Stimulated activated effector memory CD8-positive, alpha-beta T cell treated with anti-CD3 and anti-CD28 coated beads, Interleukin-12 subunit alpha, Interleukin-12 subunit beta, amount 100 ng/mL, for 72 hours (primary cell): ENCODE measurements at regions not wholly inside any gene's neighbourhood (a gene's known extent, or its start where the extent isn't known, plus 50 kb on each side); places are given as distances from the start of the nearest gene placed in this dataset.
A peak's percentile ranks its signal among the peaks of the same experiment; 100 is the strongest.
"Not testable (repeated sequence)": the region's sequence is repeated elsewhere in the genome, so short reads cannot be mapped to it uniquely, and the experiment has no call there.

Experiments used
- ATAC-seq: fragments of 150-1000 bp; cut with Tn5 transposase; 2 replicates; pipeline ENCODE4 v1.10.0; 2021
- DNase-seq, 2 donors: peaks; one replicate each; pipeline ENCODE4 v3.0.0; 2021 to 2022; ENCODE audit warnings: low spot score in 2 of 2
- H3K27ac Mint-ChIP-seq: one replicate; pipeline ENCODE4 v1.8.0; 2022; ENCODE audit warnings: mild to moderate bottlenecking, mixed read lengths
- H3K36me3 Mint-ChIP-seq: one replicate; pipeline ENCODE4 v1.8.0; 2022; ENCODE audit warnings: mild to moderate bottlenecking, mixed read lengths
- H3K4me1 Mint-ChIP-seq: one replicate; pipeline ENCODE4 v1.8.0; 2022; ENCODE audit warnings: mixed read lengths
- H3K4me3 Mint-ChIP-seq: one replicate; pipeline ENCODE4 v1.8.0; 2022; ENCODE audit warnings: mild to moderate bottlenecking, mixed read lengths
- H3K9me3 Mint-ChIP-seq: one replicate; pipeline ENCODE4 v1.8.0; 2022; ENCODE audit warnings: mixed read lengths

DNA sequence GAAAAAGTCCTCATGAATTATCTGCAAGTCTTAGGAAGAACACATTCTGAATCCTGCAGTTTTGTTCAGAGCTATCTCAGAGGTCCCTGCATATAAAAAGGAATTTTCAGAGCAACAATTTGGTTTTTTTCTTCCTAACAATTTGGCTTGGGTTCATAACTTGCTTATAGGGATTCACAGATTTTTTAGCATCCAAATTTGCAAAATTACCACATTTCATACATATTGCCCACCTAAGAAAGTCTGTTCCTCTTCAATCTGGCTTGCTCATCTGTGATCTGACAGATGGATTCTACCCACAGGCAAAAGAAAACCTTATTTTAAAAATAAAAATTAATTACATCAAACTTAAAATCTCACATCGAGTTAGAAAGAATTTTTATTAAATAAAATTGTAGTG is 714.4 kb upstream of the NCAM2 start:
- DNase-seq, result no peak
- ATAC-seq, result no peak
- Mint-ChIP-seq H3K27ac (no peak overlapping the region), H3K36me3 (no peaks in the 10 kb centered on the region), H3K4me1 (no peaks in the 10 kb centered on the region), H3K4me3 (no peak overlapping the region), H3K9me3 (peaks cover 5% of the 10 kb centered on the region)

DNA sequence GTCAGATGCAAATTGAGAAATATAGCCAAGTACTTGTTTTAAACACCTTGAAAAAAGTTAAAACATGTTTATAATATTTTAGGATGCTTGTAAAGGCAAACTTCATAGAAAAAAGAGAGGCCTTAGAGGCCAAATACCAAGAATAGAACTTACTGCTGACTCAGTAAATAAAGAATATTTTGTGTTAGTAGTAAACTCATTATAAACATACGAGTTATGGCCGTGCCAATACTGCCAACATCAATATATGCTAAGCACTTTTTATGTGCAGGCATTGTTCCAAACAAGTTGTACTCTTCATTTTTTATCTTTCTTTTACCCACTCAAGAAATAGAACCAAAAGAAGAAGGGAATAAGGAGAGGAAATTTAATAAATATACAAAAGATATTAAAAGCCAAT is 705.9 kb upstream of the NCAM2 start:
- no peak for DNase-seq
- no peak for ATAC-seq
- Mint-ChIP-seq H3K36me3 (no peaks in the 10 kb centered on the region), H3K4me1 (no peaks in the 10 kb centered on the region), H3K9me3 (peaks cover 6% of the 10 kb centered on the region), H3K4me3 (no peak overlapping the region), H3K27ac (no peak overlapping the region)

DNA sequence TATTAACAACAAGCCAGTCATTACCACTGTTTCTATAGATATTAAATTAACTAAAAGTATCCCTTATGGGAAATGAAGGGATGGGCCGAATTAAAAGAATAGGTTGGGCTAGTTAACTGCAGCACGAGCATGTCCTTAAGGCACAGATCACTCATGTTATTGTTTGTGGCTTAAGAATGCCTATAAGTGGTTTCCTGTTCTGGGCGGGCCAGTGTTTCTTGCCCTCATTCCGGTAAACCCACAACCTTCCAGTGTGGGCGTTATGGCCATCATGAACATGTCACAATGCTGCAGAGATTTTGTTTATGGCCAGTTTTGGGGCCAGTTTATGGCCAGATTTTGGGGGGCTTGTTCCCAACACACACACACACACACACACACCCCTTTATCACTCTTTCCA is 705.4 kb upstream of the NCAM2 start:
- ATAC-seq, result not testable (repeated sequence)

DNA sequence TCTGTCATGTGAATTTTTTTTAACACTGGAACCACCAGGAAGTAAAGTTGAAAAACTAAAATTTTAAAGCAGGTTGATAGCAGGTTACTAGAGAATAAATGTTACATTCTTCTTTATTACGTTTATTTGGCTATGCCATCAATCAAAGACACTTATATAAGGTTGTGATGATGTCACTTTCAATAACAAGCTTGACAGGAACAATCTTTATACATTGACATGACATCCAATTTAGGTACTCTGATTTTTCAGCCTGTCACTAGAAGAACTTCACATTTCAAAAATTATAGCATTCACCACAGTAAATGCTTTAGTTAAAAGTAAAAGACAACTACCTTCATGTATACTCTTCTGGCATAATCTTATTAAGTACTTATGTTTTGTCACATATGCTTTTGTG is 696.8 kb upstream of the NCAM2 start:
- DNase-seq, result no peak

More for the DNA sequence above, 705.4 kb upstream of the NCAM2 start:
- not testable (repeated sequence) for DNase-seq, H3K4me1 Mint-ChIP-seq, H3K27ac Mint-ChIP-seq, H3K36me3 Mint-ChIP-seq, H3K9me3 Mint-ChIP-seq, H3K4me3 Mint-ChIP-seq

DNA sequence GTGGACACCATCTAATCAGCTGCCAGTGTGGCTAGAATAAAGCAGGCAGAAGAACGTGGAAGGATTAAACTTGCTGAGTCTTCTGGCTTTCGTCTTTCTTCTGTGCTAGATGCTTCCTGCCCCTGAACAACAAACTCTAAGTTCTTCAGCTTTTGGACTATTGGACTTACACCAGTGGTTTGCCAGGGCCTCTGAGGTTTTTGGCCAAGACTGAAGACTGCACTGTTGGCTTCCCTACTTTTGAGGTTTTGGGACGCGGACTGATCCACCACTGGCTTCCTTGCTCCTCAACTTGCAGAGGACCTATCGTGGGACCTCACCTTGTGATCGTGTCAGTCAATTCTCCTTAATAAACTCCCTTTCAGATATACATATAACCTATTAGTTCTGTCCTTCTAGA is 696.1 kb upstream of the NCAM2 start:
- no peak for ATAC-seq
- peaks cover 7% of the 10 kb centered on the region for H3K9me3 Mint-ChIP-seq
- no peak overlapping the region for H3K4me3 Mint-ChIP-seq

More for the DNA sequence above, 696.8 kb upstream of the NCAM2 start:
- Mint-ChIP-seq H3K4me1 (no peaks in the 10 kb centered on the region), H3K9me3 (peaks cover 10% of the 10 kb centered on the region), H3K36me3 (no peaks in the 10 kb centered on the region), H3K4me3 (no peak overlapping the region), H3K27ac (no peak overlapping the region)
- ATAC-seq, result no peak

DNA sequence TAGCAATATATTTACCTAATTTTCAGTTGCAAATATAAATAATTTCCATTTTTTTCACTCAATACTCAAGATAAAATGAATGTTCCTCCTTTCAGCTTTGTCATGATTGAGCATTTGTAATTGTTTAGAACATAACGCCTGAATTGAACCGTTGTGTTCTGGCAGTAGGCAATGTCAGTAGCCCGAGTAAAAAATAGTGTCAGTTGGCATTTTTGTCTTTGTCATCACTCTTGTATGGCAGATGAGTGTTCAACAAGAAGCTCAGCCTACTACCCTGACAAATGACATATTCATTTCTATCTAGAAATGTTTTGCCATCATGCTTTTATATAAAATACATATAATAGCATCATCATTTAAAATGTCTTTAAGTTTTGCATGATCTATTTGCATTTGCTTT is 691.4 kb upstream of the NCAM2 start:
- no peak for ATAC-seq
- Mint-ChIP-seq H3K27ac (no peak overlapping the region), H3K4me3 (no peak overlapping the region)

More for the DNA sequence above, 696.1 kb upstream of the NCAM2 start:
- DNase-seq, result no peak
- Mint-ChIP-seq H3K4me1 (no peaks in the 10 kb centered on the region), H3K36me3 (no peaks in the 10 kb centered on the region), H3K27ac (no peak overlapping the region)

DNA sequence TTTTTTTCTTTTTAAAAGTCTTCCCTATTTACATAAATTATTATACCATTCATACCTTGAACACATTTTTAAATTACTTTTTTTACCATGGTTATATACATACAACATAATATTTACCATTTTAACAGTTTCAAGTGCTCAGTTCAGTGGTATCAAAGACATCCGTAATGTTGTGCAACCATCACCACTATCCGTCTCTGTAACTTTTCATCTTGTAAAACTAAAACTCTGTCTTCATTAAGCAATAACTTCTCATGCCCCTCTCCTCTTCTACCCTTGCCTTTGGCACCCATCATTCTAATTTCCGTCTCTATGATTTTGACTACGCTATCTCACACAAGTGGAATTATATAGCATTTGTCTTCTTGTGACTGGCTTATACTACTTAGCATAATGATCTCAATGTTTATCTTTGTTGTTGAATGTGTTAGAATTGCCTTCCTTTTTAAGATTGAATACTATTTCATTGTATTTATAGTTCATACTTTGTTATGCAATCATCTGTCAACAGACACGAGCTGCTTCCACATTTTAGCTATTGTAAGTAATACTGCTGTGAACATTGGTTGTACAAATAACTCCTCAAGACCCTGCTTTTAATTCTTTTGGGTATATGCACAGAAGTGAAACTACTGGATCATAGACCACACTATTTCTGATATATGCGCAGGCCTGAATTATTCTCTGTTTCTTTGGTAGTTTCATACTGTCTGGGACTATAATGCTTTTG is 689.5 kb upstream of the NCAM2 start:
- no peak for ATAC-seq
- Mint-ChIP-seq H3K27ac (no peak overlapping the region), H3K4me3 (no peak overlapping the region)

More for the DNA sequence above, 691.4 kb upstream of the NCAM2 start:
- Mint-ChIP-seq H3K9me3 (peaks cover 10% of the 10 kb centered on the region), H3K4me1 (no peaks in the 10 kb centered on the region), H3K36me3 (no peaks in the 10 kb centered on the region)
- no peak for DNase-seq

DNA sequence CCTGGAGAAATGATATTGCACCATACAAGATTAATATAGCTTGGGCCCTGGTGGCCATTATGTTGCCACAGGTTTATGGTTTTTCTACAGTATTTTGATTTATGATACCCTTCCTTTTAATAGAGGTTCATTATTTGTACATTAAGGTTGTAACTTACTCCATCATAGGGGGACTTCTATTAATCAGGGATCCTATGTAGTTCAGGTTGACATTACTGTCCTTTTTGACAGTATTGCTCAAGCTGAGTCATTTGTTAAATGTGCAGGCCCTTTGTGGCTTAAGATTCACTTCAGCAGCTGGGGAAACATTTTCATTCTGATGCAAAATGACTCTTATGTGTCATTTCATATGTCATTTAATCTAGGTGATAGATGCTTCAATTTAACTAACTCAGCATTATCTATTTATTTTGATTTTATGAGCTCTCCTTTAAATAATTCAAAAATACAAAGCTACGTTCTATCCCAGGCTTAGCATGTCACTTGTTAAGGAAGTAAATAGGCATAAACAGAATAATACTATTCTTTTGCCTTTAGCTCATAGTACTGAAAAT is 686.9 kb upstream of the NCAM2 start:
- ATAC-seq (peak; percentile 24), DNase-seq (no peak)
- Mint-ChIP-seq H3K9me3 (peaks cover 11% of the 10 kb centered on the region), H3K4me3 (no peak overlapping the region), H3K4me1 (no peaks in the 10 kb centered on the region), H3K36me3 (no peaks in the 10 kb centered on the region), H3K27ac (no peak overlapping the region)

More for the DNA sequence above, 689.5 kb upstream of the NCAM2 start:
- no peak for DNase-seq
- Mint-ChIP-seq H3K9me3 (peaks cover 7% of the 10 kb centered on the region), H3K36me3 (no peaks in the 10 kb centered on the region), H3K4me1 (no peaks in the 10 kb centered on the region)

DNA sequence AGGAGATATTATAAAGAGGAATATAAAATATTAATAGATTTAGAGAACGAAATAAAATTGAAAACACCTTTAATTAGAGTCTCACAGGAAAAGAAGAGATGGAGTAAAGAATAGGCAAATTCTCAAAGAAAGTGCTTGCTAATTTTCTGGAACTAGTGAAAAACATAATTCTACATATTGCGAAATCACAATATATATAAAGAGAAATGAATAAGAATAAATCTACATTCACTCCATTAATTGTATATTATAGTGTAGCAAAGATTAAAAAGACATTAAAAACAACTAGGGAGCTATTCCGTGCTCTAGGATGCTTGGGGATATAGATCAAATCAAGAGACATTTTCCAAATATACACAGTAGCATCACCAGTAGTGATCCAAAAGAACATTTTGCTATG is 685.2 kb upstream of the NCAM2 start:
- H3K27ac Mint-ChIP-seq, result no peak overlapping the region
- DNase-seq, result no peak
- H3K4me1 Mint-ChIP-seq, result no peaks in the 10 kb centered on the region
- H3K36me3 Mint-ChIP-seq, result no peaks in the 10 kb centered on the region
- no peak overlapping the region for H3K4me3 Mint-ChIP-seq
- ATAC-seq, result no peak
- H3K9me3 Mint-ChIP-seq, result peaks cover 17% of the 10 kb centered on the region

DNA sequence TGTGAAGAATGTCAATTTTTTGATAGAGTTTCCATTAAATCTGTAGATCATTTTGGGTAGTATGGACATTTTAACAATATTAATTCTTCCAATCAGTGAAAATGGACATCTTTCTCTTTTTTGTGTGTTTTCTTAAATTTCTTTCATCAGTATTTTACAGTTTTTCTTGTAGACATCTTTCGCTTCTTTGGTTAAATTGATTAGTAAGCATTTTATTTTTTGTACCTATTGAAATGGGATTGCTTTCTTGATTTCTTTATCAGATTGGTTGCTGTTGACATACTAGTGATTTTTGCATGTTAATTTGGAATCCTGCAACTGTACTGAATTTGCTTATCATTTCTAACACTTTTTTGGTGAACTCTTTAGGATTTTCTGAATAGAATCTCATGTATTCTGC is 683.2 kb upstream of the NCAM2 start:
- H3K4me1 Mint-ChIP-seq, result no peaks in the 10 kb centered on the region
- ATAC-seq, result no peak

DNA sequence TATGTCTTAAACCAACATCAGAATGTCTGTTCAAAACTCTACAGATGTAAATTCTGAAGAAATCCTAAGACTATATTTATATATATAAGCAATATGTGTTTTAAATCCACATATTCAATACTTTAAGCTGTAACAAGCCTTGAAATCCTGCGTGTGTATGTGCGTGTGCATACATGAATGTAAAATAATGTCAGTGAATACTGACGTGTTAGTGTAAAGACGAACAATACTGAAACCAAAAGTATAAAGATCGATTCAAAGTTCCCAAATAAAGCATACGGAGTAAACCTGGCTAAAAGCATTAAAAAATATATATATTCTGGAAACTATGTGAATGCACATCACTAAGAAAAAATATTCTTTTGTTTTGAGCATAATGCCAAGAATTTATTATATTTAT is 668.6 kb upstream of the NCAM2 start:
- Mint-ChIP-seq H3K4me3 (no peak overlapping the region), H3K27ac (no peak overlapping the region), H3K9me3 (peaks cover 10% of the 10 kb centered on the region), H3K4me1 (no peaks in the 10 kb centered on the region), H3K36me3 (no peaks in the 10 kb centered on the region)
- ATAC-seq (no peak), DNase-seq (no peak)

More for the DNA sequence above, 683.2 kb upstream of the NCAM2 start:
- Mint-ChIP-seq H3K27ac (no peak overlapping the region), H3K4me3 (no peak overlapping the region), H3K9me3 (peaks cover 13% of the 10 kb centered on the region), H3K36me3 (no peaks in the 10 kb centered on the region)
- no peak for DNase-seq

DNA sequence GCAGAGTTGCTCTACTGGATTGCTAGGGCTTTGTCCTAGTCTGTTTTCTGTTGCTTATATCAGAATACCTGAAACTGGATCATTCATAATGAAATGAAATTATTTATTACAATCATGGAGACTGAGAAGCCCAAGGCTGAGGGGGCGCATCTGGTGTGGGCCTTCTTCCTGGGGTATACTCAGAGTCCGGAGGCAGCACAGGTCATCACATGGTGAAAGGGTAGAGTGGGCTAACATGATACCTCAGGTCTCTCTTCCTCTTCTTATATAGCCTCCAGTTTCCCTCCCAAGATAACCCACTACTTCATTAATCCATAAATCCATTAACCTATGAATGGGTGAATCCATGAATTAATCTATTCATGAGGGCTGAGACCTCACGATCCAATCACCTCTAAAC is 667.6 kb upstream of the NCAM2 start:
- DNase-seq (no peak), ATAC-seq (no peak)
- no peaks in the 10 kb centered on the region for H3K36me3 Mint-ChIP-seq
- H3K4me1 Mint-ChIP-seq, result no peaks in the 10 kb centered on the region
- H3K9me3 Mint-ChIP-seq, result peaks cover 12% of the 10 kb centered on the region
- no peak overlapping the region for H3K4me3 Mint-ChIP-seq
- H3K27ac Mint-ChIP-seq, result no peak overlapping the region

DNA sequence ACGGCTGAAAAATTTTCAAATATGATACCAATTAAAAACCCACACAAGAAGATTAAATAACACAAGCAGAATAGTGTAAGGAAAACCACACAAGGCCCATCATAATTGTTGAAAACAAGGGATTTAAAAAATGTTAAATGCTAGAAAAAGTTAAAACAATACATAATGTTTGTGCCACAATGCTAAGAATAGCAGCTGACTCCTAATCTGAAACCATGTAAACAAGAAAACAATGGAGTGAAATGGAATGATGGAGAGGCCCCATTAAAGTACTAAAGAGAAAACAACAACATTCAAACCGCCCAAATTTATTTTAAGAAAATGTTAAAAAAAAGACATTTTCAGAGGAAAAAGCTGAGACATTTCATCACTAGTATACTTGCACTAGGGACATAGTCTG is 663.6 kb upstream of the NCAM2 start:
- ATAC-seq (no peak), DNase-seq (no peak)
- no peaks in the 10 kb centered on the region for H3K36me3 Mint-ChIP-seq

DNA sequence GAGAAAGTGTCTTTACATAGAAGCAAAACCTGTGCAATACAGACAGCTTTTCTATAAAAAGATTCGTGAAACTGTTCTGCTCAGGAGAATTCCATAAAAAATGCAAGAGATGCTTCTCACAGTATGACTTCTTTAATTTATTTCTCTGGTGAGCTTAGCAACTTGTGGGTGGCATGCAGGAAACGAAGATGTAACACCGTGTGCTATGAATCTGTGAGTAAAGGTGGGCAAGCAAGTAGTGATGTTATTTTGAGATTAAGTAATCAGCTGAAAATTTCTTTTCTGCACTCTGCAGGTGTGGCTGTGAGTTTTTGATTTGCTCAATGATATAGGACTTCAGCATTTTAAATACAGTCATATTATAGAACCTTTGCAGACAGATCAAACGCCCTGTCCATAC is 656.8 kb upstream of the NCAM2 start:
- ATAC-seq (no peak), DNase-seq (no peak)
- Mint-ChIP-seq H3K4me3 (no peak overlapping the region), H3K27ac (no peak overlapping the region), H3K4me1 (no peaks in the 10 kb centered on the region), H3K9me3 (peaks cover 13% of the 10 kb centered on the region), H3K36me3 (no peaks in the 10 kb centered on the region)

More for the DNA sequence above, 663.6 kb upstream of the NCAM2 start:
- Mint-ChIP-seq H3K27ac (no peak overlapping the region), H3K4me1 (no peaks in the 10 kb centered on the region), H3K4me3 (no peak overlapping the region), H3K9me3 (peaks cover 12% of the 10 kb centered on the region)

DNA sequence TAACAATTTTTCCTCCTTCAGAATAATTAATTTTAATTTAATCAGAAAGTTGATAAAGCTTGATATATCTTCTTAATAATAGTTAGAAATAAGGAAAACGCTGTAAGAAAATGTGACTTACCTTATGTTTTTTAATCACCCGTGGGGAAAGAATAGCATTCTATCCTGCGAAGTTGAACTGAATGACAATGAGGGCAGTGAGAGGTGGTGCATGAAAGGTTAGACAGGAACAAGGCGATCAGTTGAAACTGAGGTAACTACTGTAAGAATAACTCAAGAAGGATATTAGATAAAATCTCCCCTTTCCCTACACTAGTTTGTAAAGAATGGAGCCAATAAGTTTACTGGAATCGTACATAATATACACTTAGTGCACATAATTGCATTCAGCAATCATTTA is 655.0 kb upstream of the NCAM2 start:
- H3K4me3 Mint-ChIP-seq, result no peak overlapping the region
- no peaks in the 10 kb centered on the region for H3K4me1 Mint-ChIP-seq
- peaks cover 18% of the 10 kb centered on the region for H3K9me3 Mint-ChIP-seq
- H3K36me3 Mint-ChIP-seq, result no peaks in the 10 kb centered on the region
- no peak overlapping the region for H3K27ac Mint-ChIP-seq
- ATAC-seq (no peak), DNase-seq (no peak)

DNA sequence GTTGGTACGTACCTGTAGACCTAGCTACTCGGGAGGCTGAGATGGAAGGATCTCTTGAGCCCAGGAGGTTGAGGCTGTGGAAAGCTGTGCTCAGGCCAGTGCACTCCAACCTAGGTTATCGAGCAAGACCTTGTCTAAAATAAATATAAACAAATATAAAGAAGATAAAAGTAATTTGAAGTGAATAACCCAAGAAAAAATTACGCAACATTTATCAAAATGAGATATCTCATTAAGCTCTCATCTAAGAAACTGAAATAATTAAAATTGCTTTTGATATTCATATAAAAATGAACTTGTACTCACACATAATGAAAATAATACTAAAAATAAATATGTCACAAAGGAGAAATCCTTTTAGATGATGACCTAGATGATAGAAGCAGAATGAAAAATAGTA is 647.1 kb upstream of the NCAM2 start:
- Mint-ChIP-seq H3K27ac (no peak overlapping the region), H3K36me3 (no peaks in the 10 kb centered on the region), H3K4me3 (no peak overlapping the region), H3K9me3 (peaks cover 17% of the 10 kb centered on the region), H3K4me1 (no peaks in the 10 kb centered on the region)
- ATAC-seq, result no peak
- no peak for DNase-seq
